LNCAP (cell line): ENCODE measurements at regions not wholly inside any gene's neighbourhood (a gene's known extent, or its start where the extent isn't known, plus 50 kb on each side); places are given as distances from the start of the nearest gene placed in this dataset.

Experiments
- TF ChIP-seq, protein P1 (sequence below): fragments of 450-650 bp; IDR thresholded peaks from 2 replicates; pipeline ENCODE4 v1.5.1; 2017; ENCODE audit warnings: mild to moderate bottlenecking

DNA sequence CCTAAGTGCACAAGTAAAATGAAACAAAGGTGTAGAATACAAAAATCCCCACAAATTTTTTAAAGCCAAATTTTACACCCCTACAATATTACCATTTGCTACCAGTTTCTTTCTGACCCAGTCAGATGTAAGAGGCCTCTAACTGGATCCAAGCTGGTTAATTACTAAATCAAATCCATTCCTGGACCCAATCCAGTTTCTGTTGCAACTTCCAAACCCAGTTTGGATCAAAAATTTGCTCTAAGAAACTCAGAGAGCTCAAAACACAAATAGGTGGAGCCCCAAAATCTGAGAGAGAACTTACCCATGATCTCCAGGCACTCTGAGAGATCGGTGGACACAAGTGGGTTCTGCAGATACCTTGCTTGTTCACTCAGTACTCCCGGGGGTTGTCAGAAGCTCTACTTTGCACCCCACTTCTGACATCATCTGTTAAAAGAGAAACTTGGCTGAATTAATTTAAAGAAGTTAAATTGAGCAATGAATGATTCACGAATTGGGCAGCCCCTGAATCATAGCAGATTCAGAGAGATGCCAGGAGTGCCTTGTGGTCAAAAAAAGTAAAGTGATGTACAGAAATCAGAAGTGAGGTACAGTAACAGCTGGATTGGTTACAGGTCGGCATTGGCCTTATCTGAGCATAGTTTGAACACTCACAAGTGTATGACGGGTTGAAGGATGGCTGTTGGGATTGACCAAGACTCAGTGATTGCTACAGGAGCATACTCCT is 448.0 kb downstream of the KCNT2 start:
- TF ChIP-seq, protein P1, sequence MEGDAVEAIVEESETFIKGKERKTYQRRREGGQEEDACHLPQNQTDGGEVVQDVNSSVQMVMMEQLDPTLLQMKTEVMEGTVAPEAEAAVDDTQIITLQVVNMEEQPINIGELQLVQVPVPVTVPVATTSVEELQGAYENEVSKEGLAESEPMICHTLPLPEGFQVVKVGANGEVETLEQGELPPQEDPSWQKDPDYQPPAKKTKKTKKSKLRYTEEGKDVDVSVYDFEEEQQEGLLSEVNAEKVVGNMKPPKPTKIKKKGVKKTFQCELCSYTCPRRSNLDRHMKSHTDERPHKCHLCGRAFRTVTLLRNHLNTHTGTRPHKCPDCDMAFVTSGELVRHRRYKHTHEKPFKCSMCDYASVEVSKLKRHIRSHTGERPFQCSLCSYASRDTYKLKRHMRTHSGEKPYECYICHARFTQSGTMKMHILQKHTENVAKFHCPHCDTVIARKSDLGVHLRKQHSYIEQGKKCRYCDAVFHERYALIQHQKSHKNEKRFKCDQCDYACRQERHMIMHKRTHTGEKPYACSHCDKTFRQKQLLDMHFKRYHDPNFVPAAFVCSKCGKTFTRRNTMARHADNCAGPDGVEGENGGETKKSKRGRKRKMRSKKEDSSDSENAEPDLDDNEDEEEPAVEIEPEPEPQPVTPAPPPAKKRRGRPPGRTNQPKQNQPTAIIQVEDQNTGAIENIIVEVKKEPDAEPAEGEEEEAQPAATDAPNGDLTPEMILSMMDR = no peak

DNA sequence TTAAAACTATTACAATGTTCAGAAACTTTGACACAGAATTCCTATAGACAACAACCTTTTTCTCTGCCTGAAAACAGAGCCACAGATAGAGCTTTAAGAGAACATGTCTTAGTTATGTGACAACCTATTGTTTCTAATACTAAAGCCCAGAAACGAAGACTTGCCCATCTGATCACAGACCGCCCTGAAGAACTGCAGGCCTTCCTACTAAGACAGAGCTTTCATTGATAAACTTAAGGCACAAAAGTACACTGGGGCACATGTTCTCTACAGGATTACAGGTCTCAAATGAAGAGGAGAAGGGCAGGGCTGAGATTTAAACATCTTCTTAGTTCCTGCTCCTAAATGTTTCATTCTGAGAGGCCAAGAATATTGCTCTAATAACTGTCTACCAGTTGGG is 452.7 kb downstream of the KCNT2 start:
- TF ChIP-seq, protein P1 = no peak

DNA sequence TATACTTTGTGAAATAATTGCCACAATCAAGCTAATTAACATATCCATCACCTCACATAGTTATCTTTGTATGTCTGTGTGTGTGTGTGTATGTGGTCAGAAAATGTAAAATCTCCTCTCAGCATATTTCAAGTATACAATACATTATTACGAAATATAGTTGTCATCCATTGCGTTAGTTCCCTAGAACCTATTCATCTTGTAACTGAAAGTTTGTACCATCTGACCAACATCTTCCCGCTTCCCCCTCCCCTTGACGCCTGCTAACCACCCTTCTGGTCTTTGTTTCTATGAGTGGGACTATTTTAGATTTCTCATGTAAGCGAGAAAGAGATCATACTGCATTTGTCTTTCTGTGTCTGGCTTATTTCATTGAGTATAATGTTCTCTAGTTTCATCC is 455.3 kb downstream of the KCNT2 start:
- TF ChIP-seq, protein P1 = no peak

DNA sequence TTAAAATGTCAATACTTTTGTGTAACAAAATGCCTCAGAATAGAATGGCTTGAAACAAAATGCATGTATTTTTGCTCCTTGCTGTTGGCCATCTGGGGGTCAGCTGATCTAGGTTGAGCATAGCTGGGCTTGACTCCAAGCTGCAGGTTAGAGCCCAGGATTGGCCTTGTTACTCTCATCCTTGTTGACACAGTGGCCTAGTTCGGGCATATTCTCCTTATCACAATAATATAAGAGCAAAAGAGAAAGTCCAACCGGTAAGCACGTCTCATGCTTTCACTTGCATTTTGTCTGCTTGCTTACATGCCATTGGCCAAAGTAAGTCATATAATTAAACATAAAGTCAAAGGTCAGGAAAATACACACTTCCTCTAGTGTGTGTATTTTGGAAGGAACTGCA is 456.2 kb downstream of the KCNT2 start:
- TF ChIP-seq, protein P1 = no peak

DNA sequence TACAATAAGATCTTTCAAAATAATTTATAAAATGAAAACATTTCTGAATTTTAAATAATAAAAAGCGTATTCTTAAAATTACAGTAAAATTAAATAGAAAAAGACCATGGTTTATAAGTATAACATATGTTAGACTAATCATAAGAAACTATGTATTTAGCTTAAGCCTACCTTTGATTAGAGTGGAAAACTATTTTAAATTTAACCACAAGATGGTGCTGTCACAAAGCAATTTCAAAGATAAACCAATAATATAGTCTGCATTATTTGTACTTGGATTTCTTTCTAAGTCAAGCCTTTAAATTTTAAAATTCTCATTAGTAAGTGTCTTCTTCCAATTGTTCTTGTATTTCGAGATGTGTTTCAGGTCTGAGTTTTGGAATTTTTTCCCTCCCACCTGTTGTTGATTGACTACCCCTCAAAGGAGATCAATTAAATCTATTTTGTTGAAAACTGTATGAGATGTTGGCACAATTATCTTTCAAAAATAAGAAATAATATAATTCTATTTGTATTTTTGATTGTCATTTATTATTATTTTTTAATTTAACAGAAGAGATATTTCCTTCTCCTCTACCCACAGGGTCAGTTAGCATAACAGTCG is 459.8 kb downstream of the KCNT2 start:
- TF ChIP-seq, protein P1 = peak; percentile 74

DNA sequence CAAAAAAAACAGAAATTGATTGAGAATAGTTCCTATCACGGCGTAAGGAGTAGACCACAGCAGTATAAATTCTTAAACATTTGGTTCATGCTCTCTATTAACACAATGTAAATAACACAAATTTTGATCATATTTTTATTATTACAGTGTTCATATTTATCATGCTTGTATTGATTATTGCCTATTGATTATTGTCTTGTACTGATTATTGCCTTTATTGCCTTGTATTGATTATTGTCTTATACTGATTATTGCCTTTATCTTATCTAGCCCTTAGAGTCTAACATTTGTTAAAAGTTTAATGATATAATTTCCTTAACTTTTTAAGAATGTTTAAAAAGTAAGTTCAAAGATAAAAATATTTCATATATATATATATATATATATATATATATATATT is 460.7 kb downstream of the KCNT2 start:
- TF ChIP-seq, protein P1 = no peak

DNA sequence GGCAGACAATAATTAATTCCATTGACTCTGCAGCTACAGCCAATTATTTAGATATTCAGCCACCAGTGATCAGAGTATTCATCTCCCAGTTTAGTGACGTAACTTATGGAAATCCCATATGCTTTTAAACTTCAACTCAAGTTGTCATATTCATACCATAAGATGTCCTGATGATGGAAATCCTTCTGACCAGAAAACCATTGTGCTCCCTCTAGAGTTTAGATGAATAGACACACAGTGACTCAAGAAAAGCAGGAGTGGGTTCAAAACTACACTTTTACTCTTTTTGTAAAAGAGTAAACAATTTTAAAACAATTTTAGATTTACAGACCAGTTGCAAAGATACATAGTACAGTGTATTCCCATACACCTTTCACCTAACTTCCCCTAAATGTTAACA is 463.7 kb downstream of the KCNT2 start:
- TF ChIP-seq, protein P1 = no peak
